Fibroblast of the aortic adventitia (primary cell): ENCODE measurements at regions not wholly inside any gene's neighbourhood (a gene's known extent, or its start where the extent isn't known, plus 50 kb on each side); places are given as distances from the start of the nearest gene placed in this dataset.

Experiments
- DNase-seq: peaks from one replicate; pipeline ENCODE4 v3.0.0-alpha.2; 2010; ENCODE audit warnings: low read depth
- H3K4me3 ChIP-seq: 2 replicates; pipeline ENCODE4 v1.5.1; 2011; ENCODE audit warnings: low read depth, mild to moderate bottlenecking, control low read depth, low read length, moderate library complexity
- CTCF ChIP-seq: IDR thresholded peaks from 2 replicates; pipeline ENCODE4 v1.5.1; 2011; ENCODE audit warnings: mild to moderate bottlenecking, low read length, control low read depth, inconsistent platforms; ENCODE audit not compliant: insufficient read depth

DNA sequence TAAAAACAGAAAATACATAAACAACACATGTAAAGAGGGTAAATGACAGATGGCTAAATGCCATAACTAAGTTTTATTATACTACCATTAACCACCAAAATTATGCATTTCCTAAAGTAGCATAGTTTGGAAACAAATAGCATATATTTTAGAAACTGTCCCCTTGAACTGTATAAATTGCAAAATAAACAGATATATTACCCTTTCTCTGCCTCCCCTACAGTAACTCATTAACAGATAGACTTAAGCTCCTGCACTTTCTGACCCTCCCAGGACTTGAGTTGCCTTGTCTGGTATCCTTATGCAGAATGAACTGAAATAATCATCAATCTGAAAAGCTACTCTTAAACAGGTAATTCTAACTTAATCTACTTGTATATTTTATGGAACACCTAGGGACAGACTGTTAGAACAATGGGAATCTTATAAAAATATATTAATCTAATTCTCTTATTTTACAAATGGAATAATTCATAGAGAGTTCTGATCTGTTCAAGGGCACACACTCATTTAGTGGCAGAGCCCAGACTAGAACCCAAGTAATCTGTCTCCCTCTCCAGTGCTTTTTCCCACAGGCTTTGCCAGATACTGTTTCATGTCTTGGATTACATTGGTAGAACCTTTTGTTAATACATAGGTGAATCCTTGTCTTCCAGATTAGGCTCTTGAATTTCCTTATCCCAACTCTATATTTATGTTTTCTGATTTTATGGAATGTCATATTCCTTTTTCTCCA lies 50.6 kb upstream of the LOC128125822 start:
- no peak for TF ChIP-seq CTCF
- no peak for DNase-seq
- H3K4me3 ChIP-seq = no peak overlapping the region
